GM20431 (cell line): ENCODE measurements at regions not wholly inside any gene's neighbourhood (a gene's known extent, or its start where the extent isn't known, plus 50 kb on each side); places are given as distances from the start of the nearest gene placed in this dataset.

Experiments used
- in situ Hi-C: fragments of 300-500 bp; cut with MseI, MboI; formaldehyde crosslinking; loops from one replicate; pipeline ENCODE4 v1.15.0; 2020; ENCODE audit warnings: low sequenced_read_pairs; ENCODE audit not compliant: unreplicated experiment

DNA sequence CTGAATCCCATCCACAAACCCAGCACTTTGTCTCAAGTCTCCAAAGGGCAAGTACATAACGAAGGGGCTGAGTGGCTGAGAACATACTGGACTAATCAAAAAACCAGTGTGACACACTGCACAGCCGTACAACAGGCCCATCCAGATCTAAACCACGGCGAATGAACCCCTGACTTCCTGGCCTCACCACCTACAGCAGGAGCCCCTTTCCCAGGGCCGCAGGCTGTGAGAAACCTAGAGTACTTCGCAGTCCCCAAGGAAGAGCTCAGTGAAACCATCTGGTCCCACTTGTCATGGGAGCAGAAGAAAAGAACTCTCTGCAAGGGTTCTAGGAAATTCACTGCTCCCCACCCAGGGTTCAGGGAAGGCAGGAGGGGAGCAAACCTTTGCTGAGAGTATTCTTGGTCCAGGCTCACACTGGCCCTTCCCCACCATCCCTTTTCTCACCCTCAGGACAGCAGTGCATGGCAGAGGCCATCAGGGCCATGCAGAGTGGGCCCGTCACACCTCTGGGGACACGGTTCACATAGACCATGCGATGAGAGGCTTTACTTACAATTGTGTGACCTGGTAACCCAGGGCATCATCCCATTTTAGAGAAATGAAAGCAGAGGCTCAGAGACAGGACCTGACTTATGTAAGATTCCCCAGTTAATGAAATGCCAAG lies 192.8 kb downstream of the BCL11B start:
- in situ Hi-C loops = no loop called here

DNA sequence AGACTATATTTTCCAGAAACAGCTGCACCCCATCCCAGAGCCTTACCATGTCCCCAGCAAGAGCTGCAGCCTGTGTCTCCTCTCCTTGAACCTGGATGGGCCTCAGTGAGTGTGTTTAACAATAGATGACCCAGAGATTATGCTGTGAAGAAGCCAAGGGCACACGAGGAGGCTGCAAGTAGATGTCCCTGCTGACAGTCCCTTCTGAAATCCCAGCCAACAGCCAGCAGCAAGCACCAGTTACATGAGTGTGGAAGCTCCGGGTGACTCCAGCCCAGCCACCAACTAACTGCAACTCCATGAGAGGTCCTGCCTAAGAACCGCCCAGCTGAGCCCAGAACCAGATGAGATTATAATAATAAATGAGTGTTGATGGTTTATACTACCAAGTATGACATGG lies 191.7 kb downstream of the BCL11B start:
- in situ Hi-C loops = no loop called here

DNA sequence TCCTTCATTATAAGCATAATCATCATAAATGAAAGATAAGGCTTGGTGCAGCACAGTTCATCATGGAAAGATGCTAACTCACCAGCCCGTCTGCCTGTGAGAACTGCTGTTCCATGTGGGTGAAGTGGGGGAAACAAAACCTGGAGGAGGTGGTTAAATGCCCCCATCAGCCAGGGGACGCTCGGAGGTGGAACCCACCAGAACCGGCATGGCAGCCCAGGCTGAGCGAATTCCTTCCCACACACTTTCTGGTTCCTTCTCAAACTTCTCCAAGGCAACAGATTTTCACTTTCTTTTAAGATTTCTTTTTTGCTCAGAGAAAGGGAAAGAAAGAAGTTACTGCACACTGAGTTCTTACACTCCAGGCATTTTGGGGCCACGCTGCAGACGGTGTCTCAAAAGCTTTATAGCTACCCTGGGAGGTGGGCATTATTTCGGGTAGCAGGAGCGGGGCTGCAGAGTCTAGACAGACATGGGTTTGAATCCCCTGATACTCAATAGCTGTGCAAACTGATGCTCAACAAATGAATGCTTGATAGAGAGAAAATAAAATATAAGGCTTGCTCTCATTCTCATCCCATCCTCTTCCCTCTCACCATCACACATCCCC lies 190.7 kb downstream of the BCL11B start:
- in situ Hi-C loops = no loop called here

DNA sequence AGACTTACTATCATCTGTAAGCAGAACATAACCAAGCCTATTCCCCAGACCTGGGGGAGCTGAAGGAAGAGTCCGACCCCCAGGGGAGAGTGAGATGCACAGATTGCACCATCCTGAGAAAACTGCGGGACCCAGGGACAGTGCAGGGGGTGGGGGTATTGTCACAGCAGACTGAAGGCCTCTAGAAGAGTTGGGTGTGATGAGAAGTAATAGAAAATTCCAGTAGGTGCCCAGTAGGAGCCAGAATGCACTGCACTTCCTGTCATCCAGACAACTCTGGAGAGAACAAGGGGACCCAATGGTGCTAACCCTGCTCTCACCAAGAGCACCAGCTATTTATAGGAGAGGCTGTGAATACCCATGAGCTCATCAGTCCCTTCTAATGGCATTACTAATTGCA lies 190.1 kb downstream of the BCL11B start:
- in situ Hi-C loops = no loop called here

DNA sequence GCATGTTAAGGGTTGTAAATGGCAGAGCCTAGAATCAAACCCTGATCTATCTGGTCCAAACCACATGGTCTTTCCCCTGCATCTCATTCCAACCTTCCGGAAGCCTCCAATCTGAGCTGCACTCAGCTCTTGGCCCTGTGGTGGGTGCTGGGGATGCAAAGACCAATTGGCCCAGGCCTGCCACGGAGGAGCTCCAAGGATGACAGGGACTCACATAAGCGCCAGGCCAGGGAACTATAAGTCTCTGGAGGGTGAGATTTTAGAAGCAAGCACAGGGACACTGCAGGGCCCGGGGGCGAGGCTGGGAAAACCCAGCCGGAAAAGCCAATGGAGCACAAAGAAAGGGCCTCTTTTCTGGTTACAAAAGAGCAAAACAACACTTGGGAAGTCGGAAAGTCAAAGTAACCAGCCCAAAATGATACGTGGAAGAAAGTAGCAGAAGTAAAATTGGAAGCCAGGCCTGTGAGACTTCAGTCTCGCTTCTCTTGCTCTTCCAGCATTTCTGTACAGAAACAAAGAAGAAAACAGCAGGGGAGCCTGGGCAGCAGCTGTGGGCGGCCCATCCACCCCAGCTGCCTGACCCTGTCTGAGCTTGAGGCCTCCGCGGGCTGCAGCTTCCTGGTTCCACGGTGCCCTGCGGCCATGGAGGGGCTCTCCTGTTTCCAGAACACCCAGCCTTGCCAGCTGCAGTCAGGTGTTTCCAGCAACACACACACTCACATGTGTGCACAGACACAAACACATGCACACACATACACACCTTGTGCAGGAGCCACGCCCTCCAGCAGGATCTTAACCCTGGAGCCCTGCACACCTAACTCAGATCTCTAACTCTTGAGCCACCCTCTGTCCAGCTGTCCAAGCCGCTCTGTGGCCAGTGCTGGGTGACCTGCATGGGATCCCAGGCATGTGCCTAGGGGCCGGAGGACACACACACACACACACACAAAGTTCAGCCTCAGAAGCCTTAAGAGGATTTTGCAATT lies 178.2 kb downstream of the BCL11B start:
- in situ Hi-C loops = no loop called here

DNA sequence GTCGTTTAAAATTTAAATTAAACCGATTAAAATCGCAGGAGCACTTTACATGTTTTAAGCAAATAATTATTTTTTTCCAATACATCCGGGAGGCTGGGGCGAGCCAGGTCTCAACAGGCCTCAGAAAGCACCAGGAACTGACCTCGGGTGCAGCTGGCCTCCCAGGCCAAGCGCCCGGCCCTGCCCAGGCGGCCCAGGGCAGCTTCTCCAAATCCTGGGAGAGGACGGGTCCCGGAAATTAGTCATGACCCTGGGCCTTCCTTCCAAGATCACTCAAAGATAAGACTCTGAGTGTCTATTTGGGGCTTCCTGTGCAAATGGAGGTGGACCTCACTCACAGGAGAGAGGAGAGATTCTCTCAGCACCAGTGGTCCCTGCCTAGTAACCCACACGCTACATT lies 177.1 kb downstream of the BCL11B start:
- in situ Hi-C loops = no loop called here

DNA sequence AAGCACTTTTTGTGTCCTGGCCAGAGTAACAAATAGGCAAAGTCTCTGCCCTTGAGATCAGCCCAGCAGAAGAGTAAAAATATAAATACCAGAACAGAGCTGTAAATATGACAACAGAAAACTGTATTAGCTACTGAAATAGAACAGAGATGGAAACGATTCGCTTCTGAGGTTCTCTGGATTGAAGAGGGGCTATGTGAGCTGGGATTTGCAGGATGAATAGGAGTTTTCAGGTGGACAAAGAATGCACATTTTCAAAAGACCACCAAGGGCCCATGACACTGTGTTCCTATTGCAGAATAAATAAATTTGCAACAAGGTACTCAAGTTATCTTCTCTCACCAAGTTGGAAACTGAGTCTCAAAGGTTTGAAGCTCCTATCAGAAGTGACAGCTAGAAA lies 176.6 kb downstream of the BCL11B start:
- in situ Hi-C loops = no loop called here

DNA sequence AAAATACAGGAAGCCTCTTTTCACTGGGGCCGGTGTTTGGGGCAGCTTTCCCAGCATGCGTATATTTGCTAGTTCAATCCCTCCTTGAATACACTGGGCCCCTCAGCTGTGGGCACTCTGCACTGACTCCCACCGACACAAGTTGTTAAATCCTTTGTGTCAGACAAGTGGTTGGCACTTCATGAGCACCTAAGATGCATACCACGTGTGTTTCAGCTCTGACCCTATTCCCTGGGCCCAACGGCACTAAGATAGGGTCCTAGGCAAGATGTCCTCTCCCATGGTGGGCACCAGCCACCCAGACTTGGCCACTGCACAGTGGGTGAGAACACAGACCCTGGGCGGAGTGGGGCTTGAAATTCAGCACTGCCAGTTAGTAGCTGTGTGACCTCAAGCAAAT lies 173.8 kb downstream of the BCL11B start:
- in situ Hi-C loops = no loop called here

DNA sequence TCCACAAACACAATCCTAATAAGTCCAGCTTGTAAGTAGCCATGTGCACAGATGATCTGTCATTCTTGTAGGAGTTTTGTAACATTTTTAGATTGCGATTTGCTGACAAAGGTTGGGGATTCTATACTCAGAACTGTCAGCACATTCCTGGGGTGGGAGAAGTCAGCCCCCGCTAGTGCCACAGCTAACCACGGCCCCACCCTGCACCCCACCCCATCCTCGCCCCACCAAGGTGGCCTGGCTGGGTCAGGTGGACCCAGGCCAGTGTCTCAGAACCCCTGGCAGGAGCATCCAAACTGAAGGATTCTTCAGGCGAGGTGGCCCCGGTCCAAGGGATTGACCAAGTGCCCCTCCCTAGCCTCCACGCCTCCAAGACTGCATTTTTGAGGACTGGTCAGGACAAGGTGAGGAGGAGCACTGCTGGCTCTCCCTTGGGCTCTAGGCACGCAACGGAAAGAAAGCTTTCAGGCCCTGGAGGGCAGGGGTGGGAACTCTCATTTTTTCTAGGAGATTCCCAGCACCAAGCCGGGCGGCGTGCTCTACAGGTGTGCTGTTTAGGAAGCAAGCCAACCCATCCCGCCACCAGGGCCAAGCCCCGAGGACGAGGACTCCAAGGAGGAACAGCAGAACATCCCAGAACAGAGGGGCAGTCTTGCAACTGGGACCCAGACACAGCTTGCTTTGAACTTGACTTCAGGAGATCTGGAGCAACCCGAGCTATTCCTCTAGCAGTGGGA lies 172.8 kb downstream of the BCL11B start:
- in situ Hi-C loops = no loop called here

DNA sequence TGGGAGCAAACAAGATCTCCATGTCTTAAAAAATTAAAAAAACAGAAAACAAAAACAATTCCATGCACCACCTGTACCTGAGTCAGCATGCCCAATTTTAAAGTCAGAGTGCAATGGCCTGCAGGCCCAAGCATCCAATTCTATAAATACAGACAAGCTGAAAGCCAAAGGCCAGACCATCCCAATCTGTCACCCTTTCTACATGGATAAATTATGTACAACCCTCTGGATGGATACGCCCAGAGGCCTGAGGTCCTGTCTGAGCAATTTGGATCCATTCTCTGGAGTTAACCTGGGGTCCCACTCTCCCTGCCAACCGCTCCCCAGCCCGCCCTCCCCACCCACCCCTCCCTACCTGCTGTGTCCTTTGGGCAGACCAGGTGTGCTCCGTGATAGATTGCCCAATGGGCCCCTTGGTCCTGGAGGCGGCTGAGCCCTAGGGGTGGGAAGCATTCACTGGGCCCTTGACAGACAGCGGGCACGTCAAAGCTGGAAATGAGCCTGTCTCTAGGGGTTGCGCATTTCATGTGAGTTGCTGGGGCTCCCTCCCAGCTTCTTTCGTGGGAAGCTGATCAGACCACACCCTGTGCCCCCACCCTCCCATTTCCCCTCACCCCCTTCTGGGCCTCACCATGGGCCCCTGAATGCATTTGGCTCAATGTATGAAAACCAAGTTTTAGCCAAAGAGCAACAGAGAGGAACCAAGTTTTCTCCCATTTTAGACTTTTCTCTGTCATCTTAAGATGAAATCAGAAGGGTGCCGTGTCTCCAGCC lies 171.3 kb downstream of the BCL11B start:
- in situ Hi-C loops = no loop called here

DNA sequence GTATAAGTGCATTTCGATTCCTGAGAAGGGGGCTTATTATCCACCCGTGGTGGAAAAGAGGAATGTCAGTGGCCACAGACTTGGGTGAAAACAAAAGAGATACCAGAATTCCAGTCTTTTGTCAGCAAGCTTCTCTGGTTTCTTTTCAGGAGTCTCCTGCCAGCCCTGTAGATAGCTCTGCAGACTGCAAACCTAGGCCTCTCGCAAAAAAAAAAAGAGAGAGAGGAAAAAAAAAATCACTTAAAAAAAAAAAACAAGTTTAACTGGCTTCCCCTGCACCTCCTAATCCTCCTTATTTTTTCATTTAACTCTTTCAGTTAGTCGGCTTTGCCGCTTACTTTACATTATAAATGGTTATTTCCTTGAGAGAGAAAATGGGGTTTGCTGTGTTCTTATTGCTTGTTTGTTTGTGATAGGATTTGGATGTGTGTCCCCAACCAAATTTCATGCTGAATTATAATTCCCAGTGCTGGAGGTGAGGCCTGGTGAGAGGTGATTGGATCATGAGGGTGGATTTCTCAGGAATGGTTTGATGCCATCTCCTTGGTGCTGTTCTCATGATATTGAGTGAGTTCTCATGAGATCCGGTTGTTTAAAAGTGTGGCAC lies 170.0 kb downstream of the BCL11B start:
- in situ Hi-C loops = no loop called here

DNA sequence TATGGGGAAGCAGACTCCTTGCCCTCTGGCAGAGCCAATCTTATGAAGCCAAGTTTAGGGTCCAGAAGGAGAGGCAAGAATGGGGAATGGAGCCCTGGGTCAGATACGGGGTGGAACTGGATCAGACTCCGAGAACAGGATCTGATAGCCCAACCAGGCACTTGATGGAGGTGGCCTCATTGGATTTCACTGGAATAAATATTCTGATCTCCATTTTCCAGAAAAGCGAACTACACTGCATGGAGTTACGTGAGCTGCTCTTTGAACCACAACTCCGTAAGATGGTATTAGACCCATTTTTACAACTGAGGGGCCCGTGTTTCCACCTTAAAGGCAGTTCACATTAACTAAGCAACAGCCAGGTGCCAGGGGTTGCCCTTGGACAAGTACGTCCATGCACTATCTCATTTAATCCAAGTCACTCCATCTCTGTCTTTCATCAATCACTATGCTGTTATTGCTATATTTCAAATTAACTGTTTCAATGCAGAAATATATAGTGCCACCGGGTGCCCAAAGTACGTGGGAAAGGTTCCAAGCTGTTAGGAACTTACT lies 155.2 kb downstream of the BCL11B start:
- in situ Hi-C loops = no loop called here

DNA sequence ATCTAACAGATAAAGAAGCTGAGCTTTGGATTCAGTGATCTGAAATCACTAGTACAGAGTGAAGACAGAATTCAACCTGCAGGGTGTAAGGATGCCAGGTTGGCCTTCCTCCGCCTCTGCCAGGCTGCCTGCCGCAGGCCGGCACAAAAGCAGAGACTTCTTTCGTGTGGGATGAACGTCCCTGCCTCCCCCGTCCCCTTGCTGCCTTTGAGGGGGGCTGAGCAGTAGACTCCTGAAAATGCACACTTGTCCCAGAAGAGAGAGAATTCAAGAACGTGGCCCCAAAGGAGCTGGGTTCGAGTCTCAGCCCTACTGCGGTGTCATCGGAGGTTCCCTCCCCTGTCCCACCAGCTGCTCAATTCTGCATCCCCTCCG lies 154.3 kb downstream of the BCL11B start:
- in situ Hi-C loops = no loop called here

DNA sequence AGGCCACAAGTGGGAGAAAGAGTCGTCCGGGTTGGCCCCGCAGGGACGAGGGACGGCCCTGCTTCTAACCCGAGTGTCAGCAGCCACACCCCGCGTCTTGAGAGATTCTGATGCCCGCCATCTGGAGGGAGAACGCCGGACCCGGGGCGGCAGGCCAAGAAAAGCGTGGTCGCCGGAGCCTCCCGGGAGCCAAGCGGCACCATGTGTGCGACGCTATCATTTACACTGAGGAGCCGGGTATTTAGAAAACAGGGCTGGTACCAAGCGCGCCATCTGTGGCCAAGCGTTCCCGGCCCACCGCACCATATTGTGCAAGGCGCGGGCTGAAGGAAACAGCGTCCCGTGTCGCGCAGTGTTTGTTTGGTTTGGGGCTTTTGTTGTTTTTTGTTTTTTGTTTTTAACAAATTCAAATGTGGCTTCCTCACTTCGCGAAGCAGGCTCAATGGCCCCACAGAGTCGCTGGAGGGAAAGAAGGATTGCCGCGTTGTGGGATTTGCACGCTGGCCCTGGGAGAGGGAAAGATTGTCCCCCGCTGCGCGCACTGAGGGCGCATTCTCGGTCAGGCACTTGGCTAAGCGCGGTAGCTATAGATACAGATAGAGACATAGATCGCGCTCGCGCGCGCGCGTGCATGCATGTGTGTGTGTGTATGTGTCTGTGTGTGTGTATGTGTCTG lies 153.8 kb downstream of the BCL11B start:
- in situ Hi-C loops = no loop called here

DNA sequence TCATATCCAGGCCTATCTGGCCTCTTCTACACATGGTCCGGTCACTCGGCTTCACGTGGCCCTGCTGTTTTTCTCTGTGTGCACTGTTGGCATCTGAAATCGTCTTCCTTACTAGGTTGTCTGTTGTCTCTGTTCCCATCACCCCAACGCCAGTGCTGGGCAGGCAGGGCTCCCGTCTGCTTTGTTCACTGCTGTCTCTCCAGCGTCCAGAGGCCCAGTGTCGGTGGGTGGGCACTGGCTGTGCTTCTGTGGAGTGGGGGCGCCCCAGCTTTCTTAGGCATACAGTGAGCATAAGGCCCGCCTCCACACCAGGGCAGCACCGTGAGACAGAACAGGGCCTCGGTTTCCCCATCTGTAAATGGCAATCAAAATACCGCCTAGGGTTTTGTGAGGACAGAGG lies 153.1 kb downstream of the BCL11B start:
- in situ Hi-C loops = no loop called here
